GM23338 (cell line): ENCODE measurements at regions not wholly inside any gene's neighbourhood (a gene's known extent, or its start where the extent isn't known, plus 50 kb on each side); places are given as distances from the start of the nearest gene placed in this dataset.

Source experiments
- ATAC-seq: fragments of 200-7000 bp; cut with Tn5 transposase; 3 replicates; pipeline ENCODE4 v1.9.1; 2020
- DNase-seq: peaks from one replicate; pipeline ENCODE4 v3.0.0-alpha.2; 2015; ENCODE audit warnings: low spot score
- H2AFZ ChIP-seq: fragments of 200-600 bp; sonication (generic); 2 replicates; pipeline ENCODE4 v1.8.0; 2016; ENCODE audit warnings: antibody characterized with exemption, mild to moderate bottlenecking, moderate library complexity
- H3F3A ChIP-seq: fragments of 200-600 bp; sonication (generic); replicated peaks from 2 replicates; pipeline ENCODE4 v1.8.0; 2017; ENCODE audit warnings: antibody characterized with exemption, mixed run types, low read depth
- H3K27ac ChIP-seq: fragments of 200-600 bp; sonication (generic); 2 replicates; pipeline ENCODE4 v1.6.1; 2016; ENCODE audit warnings: low read depth
- H3K27me3 ChIP-seq: fragments of 200-600 bp; sonication (generic); 2 replicates; pipeline ENCODE4 v1.8.0; 2016; ENCODE audit warnings: mild to moderate bottlenecking, mixed run types, moderate library complexity; ENCODE audit not compliant: insufficient read depth
- H3K36me3 ChIP-seq: fragments of 200-600 bp; sonication (generic); 2 replicates; pipeline ENCODE4 v1.8.0; 2016; ENCODE audit warnings: mild to moderate bottlenecking; ENCODE audit not compliant: insufficient read depth
- H3K4me1 ChIP-seq: fragments of 200-600 bp; sonication (generic); 2 replicates; pipeline ENCODE4 v1.8.0; 2016; ENCODE audit warnings: mild to moderate bottlenecking, moderate library complexity; ENCODE audit not compliant: insufficient read depth
- H3K4me2 ChIP-seq: fragments of 200-600 bp; sonication (generic); 2 replicates; pipeline ENCODE4 v1.7.1; 2017; ENCODE audit warnings: mixed run types
- H3K4me3 ChIP-seq: fragments of 200-600 bp; sonication (generic); 2 replicates; pipeline ENCODE4 v1.6.1; 2016; ENCODE audit warnings: mixed run types
- H3K79me2 ChIP-seq: fragments of 200-600 bp; sonication (generic); replicated peaks from 2 replicates; pipeline ENCODE4 v1.8.0; 2017; ENCODE audit warnings: mild to moderate bottlenecking; ENCODE audit not compliant: insufficient read depth
- H3K9me2 ChIP-seq: fragments of 200-600 bp; sonication (generic); 2 replicates; pipeline ENCODE4 v1.8.0; 2017; ENCODE audit not compliant: insufficient read depth
- H4K20me1 ChIP-seq: fragments of 200-600 bp; sonication (generic); replicated peaks from 2 replicates; pipeline ENCODE4 v1.8.0; 2017; ENCODE audit warnings: mild to moderate bottlenecking; ENCODE audit not compliant: insufficient read depth
- H3K27ac Mint-ChIP-seq: 2 replicates; pipeline ENCODE4 v1.8.0; 2020; ENCODE audit warnings: inconsistent platforms, mild to moderate bottlenecking, moderate library complexity, mixed read lengths
- H3K27me3 Mint-ChIP-seq: 3 replicates; pipeline ENCODE4 v1.8.0; 2022; ENCODE audit warnings: low read depth, mild to moderate bottlenecking, moderate library complexity, mixed read lengths, inconsistent platforms; ENCODE audit not compliant: insufficient read depth, poor library complexity
- H3K36me3 Mint-ChIP-seq: 3 replicates; pipeline ENCODE4 v1.8.0; 2021; ENCODE audit warnings: low read depth, mild to moderate bottlenecking, inconsistent platforms, moderate library complexity, mixed read lengths
- H3K4me1 Mint-ChIP-seq: 3 replicates; pipeline ENCODE4 v1.8.0; 2020; ENCODE audit warnings: mild to moderate bottlenecking, inconsistent platforms, mixed read lengths
- H3K4me3 Mint-ChIP-seq: 3 replicates; pipeline ENCODE4 v1.8.0; 2021; ENCODE audit warnings: moderate library complexity, mild to moderate bottlenecking, inconsistent platforms, mixed read lengths
- H3K9me3 Mint-ChIP-seq: 3 replicates; pipeline ENCODE4 v1.8.0; 2020; ENCODE audit warnings: moderate library complexity, mild to moderate bottlenecking, inconsistent platforms, mixed read lengths
- CREB1 ChIP-seq: fragments of 250-450 bp; sonication (Bioruptor Pico); IDR thresholded peaks from 2 replicates; pipeline ENCODE4 v1.5.0; 2020; ENCODE audit warnings: low read depth, mild to moderate bottlenecking, moderate library complexity
- EZH2 ChIP-seq: fragments of 200-600 bp; sonication (generic); IDR thresholded peaks from one replicate; pipeline ENCODE4 v1.8.0; 2017; ENCODE audit warnings: antibody characterized with exemption, mild to moderate bottlenecking, low read depth; ENCODE audit not compliant: unreplicated experiment
- EZH2phosphoT487 ChIP-seq: fragments of 200-600 bp; sonication (generic); IDR thresholded peaks from one replicate; pipeline ENCODE4 v1.8.1; 2018; ENCODE audit warnings: antibody characterized with exemption; ENCODE audit not compliant: unreplicated experiment
- JUNB ChIP-seq: IDR thresholded peaks from one replicate; pipeline ENCODE4 v1.6.1; 2016; ENCODE audit warnings: antibody characterized with exemption; ENCODE audit not compliant: unreplicated experiment
- NANOG ChIP-seq: IDR thresholded peaks from 2 replicates; pipeline ENCODE4 v1.6.1; 2016; ENCODE audit warnings: antibody characterized with exemption, borderline replicate concordance
- POLR2AphosphoS5 ChIP-seq: IDR thresholded peaks from 2 replicates; pipeline ENCODE4 v1.6.1; 2016; ENCODE audit warnings: antibody characterized with exemption, low read depth
- ZNF331 ChIP-seq: fragments of 250-450 bp; sonication (Bioruptor Pico); IDR thresholded peaks from 2 replicates; pipeline ENCODE4 v1.5.0; 2020; ENCODE audit warnings: low read depth, mild to moderate bottlenecking, moderate library complexity
- TF ChIP-seq, protein P1 (sequence below), 2 experiments: fragments of 200-600 bp in 1 of 2; sonication (generic) in 1 of 2; conservative IDR thresholded peaks; 2 replicates each; pipeline versions ENCODE4 v1.5.1 to v1.6.1; 2016 to 2017; ENCODE audit warnings: antibody characterized with exemption in 2 of 2, low read depth in 2 of 2, mild to moderate bottlenecking in 2 of 2, moderate library complexity in 1 of 2
- TF ChIP-seq, protein P2 (sequence below): IDR thresholded peaks from one replicate; pipeline ENCODE4 v1.6.1; 2018; ENCODE audit warnings: antibody characterized with exemption; ENCODE audit not compliant: unreplicated experiment

DNA sequence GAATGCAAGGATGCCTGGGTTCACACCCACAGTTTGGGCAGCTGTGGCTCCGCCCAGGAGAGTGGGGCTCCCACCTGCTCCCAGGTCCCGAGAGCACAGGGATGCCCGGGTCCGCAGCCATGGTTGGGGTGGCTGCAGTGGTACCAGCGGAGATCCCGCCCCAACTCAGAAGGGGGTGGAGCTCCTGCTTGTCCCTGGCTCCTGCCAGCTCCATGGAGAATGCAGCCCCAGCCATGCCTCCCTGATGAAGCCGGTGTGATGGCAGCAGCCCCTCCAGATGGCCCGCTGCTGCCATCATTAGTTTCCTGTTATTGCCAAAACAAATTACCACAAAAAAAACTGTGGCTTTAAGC lies 113.1 kb upstream of the RUNX3 start:
- H3K4me3 Mint-ChIP-seq = no peak overlapping the region
- no peaks in the 10 kb centered on the region for H3K36me3 ChIP-seq
- no peaks in the 10 kb centered on the region for H3K4me1 ChIP-seq
- H3K9me2 ChIP-seq = no peaks in the 10 kb centered on the region
- no peaks in the 10 kb centered on the region for H3K36me3 Mint-ChIP-seq
- H3K27me3 ChIP-seq = no peaks in the 10 kb centered on the region
- no peaks in the 10 kb centered on the region; the same call in 2 of the 3 replicates for H3K9me3 Mint-ChIP-seq
- no peak for DNase-seq
- H3K4me2 ChIP-seq = no peak overlapping the region
- H2AFZ ChIP-seq = no peak overlapping the region
- no peaks in the 10 kb centered on the region; the same call in 1 of the 2 replicates for H4K20me1 ChIP-seq
- H3K27ac Mint-ChIP-seq = no peak overlapping the region
- TF ChIP-seq, protein P1, sequence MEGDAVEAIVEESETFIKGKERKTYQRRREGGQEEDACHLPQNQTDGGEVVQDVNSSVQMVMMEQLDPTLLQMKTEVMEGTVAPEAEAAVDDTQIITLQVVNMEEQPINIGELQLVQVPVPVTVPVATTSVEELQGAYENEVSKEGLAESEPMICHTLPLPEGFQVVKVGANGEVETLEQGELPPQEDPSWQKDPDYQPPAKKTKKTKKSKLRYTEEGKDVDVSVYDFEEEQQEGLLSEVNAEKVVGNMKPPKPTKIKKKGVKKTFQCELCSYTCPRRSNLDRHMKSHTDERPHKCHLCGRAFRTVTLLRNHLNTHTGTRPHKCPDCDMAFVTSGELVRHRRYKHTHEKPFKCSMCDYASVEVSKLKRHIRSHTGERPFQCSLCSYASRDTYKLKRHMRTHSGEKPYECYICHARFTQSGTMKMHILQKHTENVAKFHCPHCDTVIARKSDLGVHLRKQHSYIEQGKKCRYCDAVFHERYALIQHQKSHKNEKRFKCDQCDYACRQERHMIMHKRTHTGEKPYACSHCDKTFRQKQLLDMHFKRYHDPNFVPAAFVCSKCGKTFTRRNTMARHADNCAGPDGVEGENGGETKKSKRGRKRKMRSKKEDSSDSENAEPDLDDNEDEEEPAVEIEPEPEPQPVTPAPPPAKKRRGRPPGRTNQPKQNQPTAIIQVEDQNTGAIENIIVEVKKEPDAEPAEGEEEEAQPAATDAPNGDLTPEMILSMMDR (conservative IDR thresholded peaks at IDR 0.05; ENCODE audit: low read depth in 2 of 2) = no peak
- TF ChIP-seq POLR2AphosphoS5 = no peak
- no peak for TF ChIP-seq NANOG
- H3K79me2 ChIP-seq = no peaks in the 10 kb centered on the region
- H3F3A ChIP-seq = no peaks in the 10 kb centered on the region
- no peak overlapping the region for H3K27ac ChIP-seq
- H3K27me3 Mint-ChIP-seq = peaks cover 4% of the 10 kb centered on the region
- ATAC-seq = peak; percentile 19; the same call in 2 of the 3 replicates
- no peak overlapping the region for H3K4me3 ChIP-seq
- no peaks in the 10 kb centered on the region; the same call in 2 of the 3 replicates for H3K4me1 Mint-ChIP-seq

GRCh38 chr1:25042331-25043227 lies 112.5 kb upstream of the RUNX3 start:
- Histone ChIP-seq H2AFZ (no peak overlapping the region), H3K27me3 (no peaks in the 10 kb centered on the region), H3K4me3 (no peak overlapping the region), H3K36me3 (no peaks in the 10 kb centered on the region), H3K9me2 (no peaks in the 10 kb centered on the region), H3K79me2 (no peaks in the 10 kb centered on the region), H3F3A (no peaks in the 10 kb centered on the region), H3K4me1 (no peaks in the 10 kb centered on the region), H4K20me1 (no peaks in the 10 kb centered on the region; the same call in 1 of the 2 replicates), H3K27ac (no peak overlapping the region), H3K4me2 (no peak overlapping the region)
- H3K27me3 Mint-ChIP-seq = peaks cover 4% of the 10 kb centered on the region
- H3K4me1 Mint-ChIP-seq = no peaks in the 10 kb centered on the region; the same call in 2 of the 3 replicates
- TF ChIP-seq, protein P2, sequence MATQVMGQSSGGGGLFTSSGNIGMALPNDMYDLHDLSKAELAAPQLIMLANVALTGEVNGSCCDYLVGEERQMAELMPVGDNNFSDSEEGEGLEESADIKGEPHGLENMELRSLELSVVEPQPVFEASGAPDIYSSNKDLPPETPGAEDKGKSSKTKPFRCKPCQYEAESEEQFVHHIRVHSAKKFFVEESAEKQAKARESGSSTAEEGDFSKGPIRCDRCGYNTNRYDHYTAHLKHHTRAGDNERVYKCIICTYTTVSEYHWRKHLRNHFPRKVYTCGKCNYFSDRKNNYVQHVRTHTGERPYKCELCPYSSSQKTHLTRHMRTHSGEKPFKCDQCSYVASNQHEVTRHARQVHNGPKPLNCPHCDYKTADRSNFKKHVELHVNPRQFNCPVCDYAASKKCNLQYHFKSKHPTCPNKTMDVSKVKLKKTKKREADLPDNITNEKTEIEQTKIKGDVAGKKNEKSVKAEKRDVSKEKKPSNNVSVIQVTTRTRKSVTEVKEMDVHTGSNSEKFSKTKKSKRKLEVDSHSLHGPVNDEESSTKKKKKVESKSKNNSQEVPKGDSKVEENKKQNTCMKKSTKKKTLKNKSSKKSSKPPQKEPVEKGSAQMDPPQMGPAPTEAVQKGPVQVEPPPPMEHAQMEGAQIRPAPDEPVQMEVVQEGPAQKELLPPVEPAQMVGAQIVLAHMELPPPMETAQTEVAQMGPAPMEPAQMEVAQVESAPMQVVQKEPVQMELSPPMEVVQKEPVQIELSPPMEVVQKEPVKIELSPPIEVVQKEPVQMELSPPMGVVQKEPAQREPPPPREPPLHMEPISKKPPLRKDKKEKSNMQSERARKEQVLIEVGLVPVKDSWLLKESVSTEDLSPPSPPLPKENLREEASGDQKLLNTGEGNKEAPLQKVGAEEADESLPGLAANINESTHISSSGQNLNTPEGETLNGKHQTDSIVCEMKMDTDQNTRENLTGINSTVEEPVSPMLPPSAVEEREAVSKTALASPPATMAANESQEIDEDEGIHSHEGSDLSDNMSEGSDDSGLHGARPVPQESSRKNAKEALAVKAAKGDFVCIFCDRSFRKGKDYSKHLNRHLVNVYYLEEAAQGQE = no peak
- TF ChIP-seq EZH2phosphoT487 (no peak), ZNF331 (no peak), JUNB (no peak), EZH2 (no peak), CREB1 (CRISPR knock-in tag) (no peak)
- H3K4me3 Mint-ChIP-seq = no peak overlapping the region
- H3K9me3 Mint-ChIP-seq = no peaks in the 10 kb centered on the region; the same call in 2 of the 3 replicates
- no peaks in the 10 kb centered on the region for H3K36me3 Mint-ChIP-seq
- ATAC-seq (no peak), DNase-seq (no peak)
- H3K27ac Mint-ChIP-seq = no peak overlapping the region
